SIG-M5 (cell line): ENCODE measurements at regions not wholly inside any gene's neighbourhood (a gene's known extent, or its start where the extent isn't known, plus 50 kb on each side); places are given as distances from the start of the nearest gene placed in this dataset.

Experiments
- DNase-seq: peaks from one replicate; lab custom pipeline; 2025; lab: John Stamatoyannopoulos, UW

DNA sequence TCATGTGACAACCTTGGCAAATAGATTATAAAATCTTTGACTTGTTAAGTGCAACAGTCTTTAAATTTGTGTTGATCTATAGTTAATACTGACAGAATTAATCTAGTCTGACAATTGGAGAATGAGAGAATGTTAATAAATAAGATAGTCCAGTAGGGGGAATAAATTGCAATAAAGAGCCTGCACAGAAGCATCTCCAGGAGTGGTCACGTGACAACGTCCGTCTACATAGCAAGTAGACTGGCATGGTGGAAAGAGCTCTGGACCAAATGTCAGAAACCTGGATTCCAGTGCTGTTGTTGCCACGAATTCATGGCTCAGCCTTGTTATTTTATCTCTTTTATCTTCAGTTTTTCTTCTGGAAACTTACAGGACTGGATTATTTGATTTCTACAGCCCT lies 436.5 kb downstream of the RAB28 start:
- DNase-seq: no peak

DNA sequence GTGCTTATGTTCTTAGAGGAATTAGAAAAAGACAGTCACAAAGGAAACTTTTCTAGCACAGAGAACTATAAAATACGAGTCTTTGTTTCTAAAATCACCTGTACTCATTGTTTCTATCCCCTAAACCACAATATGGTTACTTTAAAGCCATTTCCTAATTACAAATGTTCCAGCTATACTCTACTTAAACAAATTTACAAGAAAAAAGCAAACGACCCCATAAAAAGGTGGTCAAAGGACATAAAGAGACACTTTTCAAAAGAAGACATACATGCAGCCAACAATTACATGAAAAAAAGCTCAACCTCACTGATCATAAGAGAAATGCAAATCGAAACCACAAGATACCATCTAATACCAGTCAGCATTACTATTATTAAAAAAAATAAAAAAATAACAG lies 447.3 kb downstream of the RAB28 start:
- DNase-seq: no peak

GRCh38 chr4:13032936-13033335 lies 451.2 kb downstream of the RAB28 start:
- DNase-seq: no peak

GRCh38 chr4:13024147-13025105 lies 459.7 kb downstream of the RAB28 start:
- DNase-seq: no peak

DNA sequence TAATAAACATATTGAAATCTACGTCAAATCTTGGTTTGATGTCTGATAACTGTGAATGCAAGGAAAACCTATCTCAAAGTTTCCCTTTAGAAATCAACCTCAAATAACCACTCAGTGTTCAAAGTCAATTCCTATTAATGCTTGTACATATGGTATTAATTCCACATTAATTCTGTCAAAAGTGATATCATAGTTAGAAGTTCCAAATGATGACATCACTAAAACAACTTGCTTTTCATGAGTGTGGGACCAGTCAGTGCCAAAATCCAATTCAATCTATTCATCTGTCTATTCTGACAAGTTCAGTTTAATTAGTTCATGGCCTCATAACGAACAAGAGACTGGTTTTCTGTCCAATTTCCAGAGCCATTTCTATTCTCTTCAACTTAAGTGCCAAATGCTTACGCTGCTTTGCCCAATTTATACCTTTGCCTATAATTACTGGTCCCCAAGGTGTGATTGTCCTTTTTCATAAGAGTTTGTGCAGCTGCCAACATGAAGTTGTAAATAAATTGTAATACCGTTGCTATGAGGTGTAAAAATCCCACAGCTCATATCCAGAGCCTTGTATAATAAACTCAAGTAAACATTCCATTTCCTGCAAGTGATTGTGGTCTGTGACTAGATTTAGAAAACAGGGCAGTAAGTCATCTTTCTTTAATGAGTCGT lies 476.2 kb downstream of the RAB28 start:
- DNase-seq: no peak

DNA sequence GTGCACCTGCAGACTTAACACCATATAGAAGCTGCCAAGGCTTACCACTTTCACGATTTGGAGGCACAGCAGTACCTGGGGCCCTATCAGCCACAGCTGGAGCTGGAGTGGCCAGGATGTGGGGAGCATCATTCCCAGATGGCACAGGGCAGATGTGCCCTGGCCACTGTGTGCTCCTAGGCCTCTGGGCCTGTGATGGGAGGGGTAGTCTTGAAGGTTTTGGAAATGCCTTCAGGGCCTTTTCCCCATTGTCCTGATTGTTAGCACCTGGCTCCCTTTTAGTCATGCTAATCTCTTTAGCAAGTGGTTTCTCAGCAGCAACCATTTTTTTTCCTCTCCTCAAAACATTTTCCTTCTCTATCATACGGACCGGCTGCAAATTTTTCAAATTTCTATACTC lies 490.2 kb downstream of the RAB28 start:
- DNase-seq: no peak

DNA sequence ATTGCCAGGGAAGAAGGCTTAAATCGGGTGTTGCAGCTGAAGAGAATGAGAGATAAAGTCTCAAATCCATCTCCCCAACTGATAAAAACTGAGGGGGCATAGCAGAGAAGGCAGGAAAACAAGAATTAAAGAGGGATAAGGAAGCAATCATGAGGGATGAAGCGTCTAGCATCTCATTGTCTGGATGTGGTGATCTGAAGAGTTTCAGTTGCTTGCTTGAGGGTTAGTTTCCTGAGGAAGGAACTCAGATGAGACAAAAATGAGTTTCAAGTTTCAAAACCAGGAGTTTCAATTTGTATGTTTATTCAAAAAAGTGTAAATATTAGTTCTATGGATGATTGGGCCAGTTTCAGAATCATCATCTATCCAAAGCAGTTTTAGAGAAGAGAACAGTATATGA lies 496.9 kb downstream of the RAB28 start:
- no peak for DNase-seq

- DNase-seq: no peak
Observed at GRCh38 chr4:12979797-12980196, 504.3 kb downstream of the RAB28 start.

GRCh38 chr4:12978310-12978709 lies 505.8 kb downstream of the RAB28 start:
- no peak for DNase-seq

- DNase-seq: no peak
Observed at GRCh38 chr4:12975511-12975910, 508.6 kb downstream of the RAB28 start.

- no peak for DNase-seq
Observed at GRCh38 chr4:12973522-12973921, 510.6 kb downstream of the RAB28 start.

DNA sequence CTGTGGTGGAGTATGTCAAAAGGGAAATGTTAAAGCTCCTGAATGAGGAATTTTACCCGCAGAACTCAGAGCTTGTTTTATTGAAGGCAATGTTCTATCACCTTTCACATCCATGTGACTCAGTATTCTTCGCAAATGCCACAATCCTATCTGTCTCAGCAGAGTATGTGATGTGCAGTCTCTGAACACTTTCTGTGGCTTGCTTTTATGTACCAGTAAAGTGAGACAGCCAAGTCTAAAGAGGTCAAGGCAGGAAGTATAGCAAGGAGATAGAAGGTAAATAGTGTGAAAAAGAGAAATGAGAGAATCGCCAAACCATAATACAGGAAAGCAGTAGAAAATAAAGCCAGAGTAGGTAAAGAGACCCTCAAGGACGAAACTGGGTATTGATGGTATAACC lies 515.8 kb downstream of the RAB28 start:
- no peak for DNase-seq

DNA sequence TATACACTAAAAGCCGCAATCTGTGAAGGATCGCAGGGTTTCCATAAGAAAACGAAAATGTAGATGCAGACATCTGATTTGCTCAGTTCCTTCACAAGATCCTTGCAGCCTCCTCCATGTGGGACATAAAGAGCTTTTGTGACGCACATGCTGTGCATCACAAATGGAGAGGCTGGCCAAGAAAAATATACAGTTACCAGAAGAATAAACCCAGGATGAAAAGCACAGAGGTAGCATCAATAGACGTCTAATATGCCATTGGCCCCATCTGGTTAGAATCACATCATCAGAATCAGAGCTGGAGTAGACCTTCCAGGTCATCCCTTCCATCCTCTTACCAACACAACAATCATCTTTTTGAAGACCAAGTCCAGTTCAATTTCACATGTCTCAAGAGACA lies 517.4 kb downstream of the RAB28 start:
- DNase-seq: no peak

GRCh38 chr4:12965334-12965733 lies 518.8 kb downstream of the RAB28 start:
- no peak for DNase-seq

GRCh38 chr4:12963912-12964311 lies 520.2 kb downstream of the RAB28 start:
- DNase-seq: no peak

GRCh38 chr4:12963291-12963690 lies 520.8 kb downstream of the RAB28 start:
- no peak for DNase-seq

- no peak for DNase-seq
Observed at GRCh38 chr4:12961713-12962112, 522.4 kb downstream of the RAB28 start.

DNA sequence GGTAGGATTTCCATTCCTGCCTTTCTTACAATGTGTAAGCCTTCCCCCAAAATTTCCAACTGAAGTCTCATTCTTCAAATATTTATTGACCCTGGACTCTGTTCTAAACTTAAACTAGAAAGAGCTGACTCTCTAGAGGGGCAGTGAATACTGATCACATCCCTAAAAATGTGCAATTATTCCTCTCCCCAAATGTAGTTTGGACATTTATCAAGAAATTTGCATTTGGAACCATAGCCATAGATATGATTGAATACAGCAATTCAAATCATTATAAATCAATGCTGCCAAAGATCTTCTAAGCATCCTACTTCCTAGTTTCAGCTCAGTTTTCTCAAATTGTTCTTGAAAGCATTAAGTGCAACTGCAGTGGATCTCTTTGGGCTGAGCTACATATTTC lies 525.7 kb downstream of the RAB28 start:
- DNase-seq: no peak

- DNase-seq: no peak
Observed at GRCh38 chr4:12957108-12957507, 527.0 kb downstream of the RAB28 start.

GRCh38 chr4:12956026-12956425 lies 528.1 kb downstream of the RAB28 start:
- no peak for DNase-seq

GRCh38 chr4:12949719-12950490 lies 534.2 kb downstream of the RAB28 start:
- DNase-seq: no peak

- no peak for DNase-seq
Observed at GRCh38 chr4:12943069-12943468, 541.1 kb downstream of the RAB28 start.

DNA sequence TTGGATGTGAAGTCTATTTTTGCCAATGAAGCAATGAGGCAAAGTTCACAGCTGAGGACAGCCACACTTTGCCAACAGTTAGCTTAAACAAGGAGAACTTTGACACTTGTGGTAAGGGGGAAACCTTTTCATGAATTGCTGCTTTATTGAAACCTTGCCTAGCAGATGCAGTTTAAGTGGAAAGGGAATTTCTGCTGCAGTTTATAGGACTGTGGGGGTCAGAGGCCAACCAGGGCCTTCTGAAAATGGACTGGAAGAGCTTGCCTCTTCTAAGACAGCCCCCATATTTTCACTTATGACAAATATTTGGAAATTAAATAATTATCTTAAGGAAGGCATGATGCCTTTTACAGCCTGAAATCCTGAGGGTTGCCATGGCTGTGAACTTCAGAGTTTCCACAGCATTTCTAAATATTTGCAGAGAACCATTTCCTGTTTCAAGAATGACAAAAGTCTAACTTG lies 550.3 kb downstream of the RAB28 start:
- no peak for DNase-seq
